K562 (cell line): ENCODE measurements at regions not wholly inside any gene's neighbourhood (a gene's known extent, or its start where the extent isn't known, plus 50 kb on each side); places are given as distances from the start of the nearest gene placed in this dataset.

Experiments used
- ATAC-seq: fragments of 200-7000 bp; cut with Tn5 transposase; 3 replicates; pipeline ENCODE4 v1.9.1; 2020; ENCODE audit warnings: moderate library complexity
- BruUV-seq: library from RNA; stranded (reverse); fragments of 400-500 nt; replicated peaks from 2 replicates; lab custom pipeline; 2021; lab: Mats Ljungman, UMichigan
- CTCF ChIA-PET: fragments of 300-600 bp; formaldehyde crosslinking; extraction: SDS; loops from one replicate; lab custom pipeline; 2021; ENCODE audit warnings: low intra/inter-chr PET ratio; lab: Yijun Ruan, JAX
- POLR2A ChIA-PET: fragments of 300-600, 350-650 bp; sonication (Branson Sonifier 250); formaldehyde crosslinking; extraction: SDS; loops from one replicate; lab custom pipeline; 2021; ENCODE audit warnings: antibody characterized with exemption, inconsistent platforms; lab: Yijun Ruan, JAX
- DNase-seq, 4 experiments: peaks; one replicate each; pipeline versions ENCODE4 v3.0.0 to v3.0.0-alpha.2; 2011 to 2018; ENCODE audit warnings: low spot score in 3 of 4, mixed read lengths in 3 of 4; ENCODE audit errors: extremely low read depth in 1 of 4
- FAIRE-seq: peaks from 2 replicates; lab custom pipeline; 2011; peaks lifted over from hg19 to GRCh38; lab: Jason Lieb, UNC
- H2AFZ ChIP-seq: 2 replicates; pipeline ENCODE4 v1.6.0; 2011; ENCODE audit warnings: low read depth, low read length, control low read depth, inconsistent platforms
- H3K27ac ChIP-seq: fragments of 200-600 bp; 3 replicates; pipeline ENCODE4 v1.8.0; 2011; ENCODE audit warnings: low read depth, mild to moderate bottlenecking, control low read depth, inconsistent platforms, low read length, moderate library complexity, mixed read lengths; ENCODE audit errors: extremely low read depth
- H3K27me3 ChIP-seq, 2 experiments: fragments of 300-600 bp in 1 of 2; 2 replicates in 1 of 2; 3 replicates in 1 of 2; pipeline versions ENCODE4 v1.6.0 to v1.8.0; 2011; ENCODE audit warnings: inconsistent platforms in 2 of 2, low read length in 2 of 2, mild to moderate bottlenecking in 1 of 2, mixed read lengths in 1 of 2, moderate library complexity in 1 of 2; ENCODE audit not compliant: control insufficient read depth in 2 of 2, insufficient read depth in 2 of 2
- H3K36me3 ChIP-seq: fragments of 300-600 bp; 3 replicates; pipeline ENCODE4 v1.8.0; 2011; ENCODE audit warnings: mild to moderate bottlenecking, low read length, inconsistent platforms; ENCODE audit not compliant: control insufficient read depth, insufficient read depth
- H3K4me1 ChIP-seq, 2 experiments: fragments of 200-600 bp in 1 of 2; replicated peaks in 1 of 2; 2 replicates in 1 of 2; 3 replicates in 1 of 2; pipeline versions ENCODE4 v1.5.1 to v1.8.0; 2011; ENCODE audit warnings: inconsistent platforms in 2 of 2, low read length in 2 of 2, mild to moderate bottlenecking in 1 of 2, mixed read lengths in 1 of 2, moderate library complexity in 1 of 2; ENCODE audit not compliant: control insufficient read depth in 2 of 2, insufficient read depth in 2 of 2
- H3K4me2 ChIP-seq: 2 replicates; pipeline ENCODE4 v1.6.1; 2011; ENCODE audit warnings: low read length, control low read depth, inconsistent platforms, mixed read lengths; ENCODE audit not compliant: insufficient read depth
- H3K4me3 ChIP-seq: fragments of 200-600 bp; sonication (generic), shearing (Covaris generic); 2 replicates; pipeline ENCODE4 v1.5.1; 2016; ENCODE audit warnings: control low read depth, inconsistent platforms
- H3K79me2 ChIP-seq: fragments of 200-600 bp; 3 replicates; pipeline ENCODE4 v1.8.0; 2011; ENCODE audit warnings: low read length, inconsistent platforms; ENCODE audit not compliant: control insufficient read depth, insufficient read depth
- H3K9ac ChIP-seq, 2 experiments: 2 replicates each; pipeline versions ENCODE4 v1.6.0 to v1.6.1; 2011; ENCODE audit warnings: low read depth in 2 of 2, low read length in 2 of 2, control low read depth in 1 of 2, inconsistent platforms in 1 of 2, mild to moderate bottlenecking in 1 of 2, mixed read lengths in 1 of 2; ENCODE audit not compliant: insufficient read depth in 1 of 2
- H3K9me1 ChIP-seq: one replicate; pipeline ENCODE4 v1.6.0; 2011; ENCODE audit warnings: inconsistent platforms, mild to moderate bottlenecking, low read length, moderate library complexity; ENCODE audit not compliant: control insufficient read depth, insufficient read depth
- H3K9me3 ChIP-seq: replicated peaks from 2 replicates; pipeline ENCODE4 v1.5.1; 2011; ENCODE audit warnings: low read depth, low read length, inconsistent platforms; ENCODE audit not compliant: control insufficient read depth, insufficient read depth
- H4K20me1 ChIP-seq: replicated peaks from 2 replicates; pipeline ENCODE4 v1.6.1; 2011; ENCODE audit warnings: low read length, inconsistent platforms, mixed read lengths; ENCODE audit not compliant: control insufficient read depth, insufficient read depth
- CREBBP ChIP-seq: IDR thresholded peaks from one replicate; pipeline ENCODE4 v1.6.1; 2012; ENCODE audit warnings: low read depth, mild to moderate bottlenecking, control low read depth, inconsistent platforms, low read length
- DACH1 ChIP-seq: fragments of 450-650 bp; IDR thresholded peaks from 2 replicates; pipeline ENCODE4 v1.6.1; 2018; ENCODE audit not compliant: partially characterized antibody
- ELF4 ChIP-seq: fragments of 450-650 bp; formaldehyde crosslinking; IDR thresholded peaks from 2 replicates; pipeline ENCODE4 v1.4.0; 2022; ENCODE audit warnings: missing genetic modification characterization
- HCFC1 ChIP-seq: IDR thresholded peaks from 2 replicates; pipeline ENCODE4 v1.6.1; 2012; ENCODE audit warnings: low read depth, low read length, improper control_type of control experiment
- MCM5 ChIP-seq: fragments of 450-650 bp; IDR thresholded peaks from 2 replicates; pipeline ENCODE4 v1.6.1; 2016; ENCODE audit warnings: low read depth
- MECOM ChIP-seq: fragments of 250-450 bp; sonication (Bioruptor Pico); IDR thresholded peaks from 2 replicates; pipeline ENCODE4 v1.8.0; 2022; ENCODE audit warnings: inconsistent platforms
- U2AF1 ChIP-seq: fragments of 200-400 bp; formaldehyde crosslinking; optimal IDR thresholded peaks from 2 replicates; pipeline ENCODE3; 2017; ENCODE audit warnings: mild to moderate bottlenecking, low read depth, low read length, moderate library complexity
- U2AF2 ChIP-seq: fragments of 200-400 bp; formaldehyde crosslinking; optimal IDR thresholded peaks from 2 replicates; pipeline ENCODE3; 2017; ENCODE audit warnings: low read depth, mild to moderate bottlenecking, low read length
- ZBTB7A ChIP-seq: IDR thresholded peaks from 2 replicates; pipeline ENCODE4 v1.6.1; 2011; ENCODE audit warnings: low read depth, mild to moderate bottlenecking, low read length, moderate library complexity, borderline replicate concordance; ENCODE audit not compliant: control insufficient read depth
- ZNF263 ChIP-seq: sonication (generic); formaldehyde crosslinking; IDR thresholded peaks from 2 replicates; pipeline ENCODE4 v1.8.0; 2022; ENCODE audit warnings: mild to moderate bottlenecking, missing genetic modification reagents, borderline replicate concordance
- ZNF436 ChIP-seq: fragments of 250-450, 450-650 bp; sonication (Bioruptor Pico); formaldehyde crosslinking; IDR thresholded peaks from 2 replicates; pipeline ENCODE4 v1.7.0; 2020; ENCODE audit warnings: mild to moderate bottlenecking
- ZNF551 ChIP-seq: fragments of 250-450 bp; sonication (Bioruptor Pico); IDR thresholded peaks from 2 replicates; pipeline ENCODE4 v1.5.0; 2021; ENCODE audit warnings: mild to moderate bottlenecking, moderate library complexity
- WGBS: fragments of 100-300 bp; shearing (Covaris generic); methylation state at CpG from one replicate; pipeline ENCODE4 v1.1.6; 2016; ENCODE audit warnings: low coverage, mixed read lengths; ENCODE audit not compliant: insufficient coverage; ENCODE audit errors: missing lambda C conversion rate; 5-methylcytosine and 5-hydroxymethylcytosine counted together
- in situ Hi-C: fragments of 300-500 bp; cut with MboI; formaldehyde crosslinking; loops from 4 replicates; pipeline ENCODE4 v1.15.0; 2018; ENCODE audit warnings: inconsistent platforms, mixed read lengths
- intact Hi-C: fragments of 100-400 bp; cut with micrococcal nuclease; formaldehyde crosslinking; loops from 2 replicates; pipeline ENCODE4 v1.14.2; 2022
- TF ChIP-seq, protein P1 (sequence below): fragments of 450-650 bp; formaldehyde crosslinking; conservative IDR thresholded peaks from 2 replicates; pipeline ENCODE4 v1.4.0; 2022; ENCODE audit warnings: mild to moderate bottlenecking, missing genetic modification characterization
- TF ChIP-seq, protein P2 (sequence below), 2 experiments: IDR thresholded peaks; 2 replicates each; pipeline ENCODE4 v1.6.1; 2011; ENCODE audit warnings: borderline replicate concordance in 1 of 2, control low read depth in 1 of 2, low read depth in 1 of 2, low read length in 1 of 2, mild to moderate bottlenecking in 1 of 2, mixed read lengths in 1 of 2, moderate library complexity in 1 of 2; ENCODE audit not compliant: insufficient read depth in 1 of 2, insufficient read length in 1 of 2, poor library complexity in 1 of 2, severe bottlenecking in 1 of 2; ENCODE audit errors: extremely low read depth in 1 of 2
- TF ChIP-seq, protein P3 (sequence below): fragments of 250-450 bp; sonication (Bioruptor Pico); IDR thresholded peaks from 2 replicates; pipeline ENCODE4 v1.8.0; 2022; ENCODE audit warnings: moderate library complexity, mild to moderate bottlenecking, inconsistent platforms

DNA sequence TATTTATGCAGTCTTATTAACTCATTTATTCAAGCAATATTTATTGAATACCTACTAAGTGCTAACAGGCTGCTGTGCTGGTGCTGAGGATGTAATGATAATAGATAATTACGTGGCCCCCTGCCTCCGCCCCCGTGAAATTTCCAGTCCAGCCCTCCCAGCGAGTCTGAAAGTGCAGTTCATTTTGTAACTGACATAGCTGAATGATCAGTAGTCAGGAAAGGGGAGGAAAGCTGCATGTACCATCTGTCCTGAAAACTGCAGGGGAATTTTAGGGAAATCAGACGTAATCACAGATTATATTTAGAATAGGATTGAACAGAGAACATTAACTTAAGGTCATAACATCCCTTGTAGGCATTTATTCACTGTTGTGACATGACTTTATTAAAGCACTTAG is 736.8 kb downstream of the MCTP2 start:
- no peak for DNase-seq
- Histone ChIP-seq H3K27me3 (no peaks in the 10 kb centered on the region), H4K20me1 (no peaks in the 10 kb centered on the region), H3K9me3 (no peaks in the 10 kb centered on the region), H3K4me1 (no peaks in the 10 kb centered on the region; a peak in 1 of 5 replicates), H3K9ac (no peak overlapping the region), H3K4me2 (no peak overlapping the region), H3K27ac (no peak overlapping the region), H3K4me3 (no peak overlapping the region), H2AFZ (no peak overlapping the region), H3K36me3 (no peaks in the 10 kb centered on the region), H3K9me1 (no peaks in the 10 kb centered on the region), H3K79me2 (peaks cover 17% of the 10 kb centered on the region; the same call in 1 of the 3 replicates)
- POLR2A ChIA-PET = no interaction called here
- BruUV-seq = no TSS peak
- intact Hi-C loops = no loop called here
- CTCF ChIA-PET = no interaction called here
- in situ Hi-C loops = no loop called here
- no peak for ATAC-seq
- 74% methylated on average over 5 of the region's 5 CpGs for WGBS
- FAIRE-seq = no peak
- TF ChIP-seq, protein P1, sequence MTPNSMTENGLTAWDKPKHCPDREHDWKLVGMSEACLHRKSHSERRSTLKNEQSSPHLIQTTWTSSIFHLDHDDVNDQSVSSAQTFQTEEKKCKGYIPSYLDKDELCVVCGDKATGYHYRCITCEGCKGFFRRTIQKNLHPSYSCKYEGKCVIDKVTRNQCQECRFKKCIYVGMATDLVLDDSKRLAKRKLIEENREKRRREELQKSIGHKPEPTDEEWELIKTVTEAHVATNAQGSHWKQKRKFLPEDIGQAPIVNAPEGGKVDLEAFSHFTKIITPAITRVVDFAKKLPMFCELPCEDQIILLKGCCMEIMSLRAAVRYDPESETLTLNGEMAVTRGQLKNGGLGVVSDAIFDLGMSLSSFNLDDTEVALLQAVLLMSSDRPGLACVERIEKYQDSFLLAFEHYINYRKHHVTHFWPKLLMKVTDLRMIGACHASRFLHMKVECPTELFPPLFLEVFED (CRISPR knock-in tag) = no peak
- no peak for TF ChIP-seq CREBBP
- TF ChIP-seq ZNF551 (CRISPR knock-in tag) = no peak
- TF ChIP-seq U2AF2 = no peak

DNA sequence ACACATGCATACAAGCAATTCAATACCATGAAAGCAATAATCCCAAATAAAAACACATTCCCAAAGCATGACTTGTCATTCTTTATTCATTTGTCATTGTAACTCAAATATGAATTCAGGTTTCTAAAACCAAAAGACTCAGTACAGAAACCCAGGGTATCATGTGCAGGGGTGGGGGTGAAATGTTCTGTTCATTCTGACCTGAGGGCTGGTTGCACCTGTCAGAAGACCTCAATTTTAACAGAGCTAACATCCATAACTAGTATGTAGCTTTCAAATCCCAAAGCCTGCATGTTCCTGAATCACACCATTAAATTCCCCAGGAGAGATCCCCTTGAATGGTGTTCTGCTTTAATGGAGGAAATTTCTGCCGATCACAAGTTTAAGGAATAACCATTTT is 738.7 kb downstream of the MCTP2 start:
- BruUV-seq = no TSS peak
- ATAC-seq (no peak), DNase-seq (no peak), FAIRE-seq (no peak)
- H3K27me3 ChIP-seq = no peaks in the 10 kb centered on the region
- no peaks in the 10 kb centered on the region for H4K20me1 ChIP-seq
- H3K4me2 ChIP-seq = no peak overlapping the region
- no peak overlapping the region for H2AFZ ChIP-seq
- WGBS = 87% methylated on average over 1 of the region's 1 CpG
- H3K9ac ChIP-seq = no peak overlapping the region
- no peak overlapping the region for H3K4me3 ChIP-seq
- no peaks in the 10 kb centered on the region; a peak in 1 of 5 replicates for H3K4me1 ChIP-seq
- H3K36me3 ChIP-seq = no peaks in the 10 kb centered on the region
- H3K9me3 ChIP-seq = no peaks in the 10 kb centered on the region; the same call in 1 of the 2 replicates
- in situ Hi-C loops = no loop called here
- ChIA-PET POLR2A (no interaction called here), CTCF (no interaction called here)
- H3K79me2 ChIP-seq = peaks cover 14% of the 10 kb centered on the region; the same call in 1 of the 3 replicates
- intact Hi-C loops = no loop called here
- H3K27ac ChIP-seq = no peak overlapping the region
- no peaks in the 10 kb centered on the region for H3K9me1 ChIP-seq
- no peak for TF ChIP-seq MCM5
- TF ChIP-seq ZBTB7A = no peak
- no peak for TF ChIP-seq HCFC1
- TF ChIP-seq ZNF263 (CRISPR knock-in tag) = no peak
- TF ChIP-seq, protein P2, sequence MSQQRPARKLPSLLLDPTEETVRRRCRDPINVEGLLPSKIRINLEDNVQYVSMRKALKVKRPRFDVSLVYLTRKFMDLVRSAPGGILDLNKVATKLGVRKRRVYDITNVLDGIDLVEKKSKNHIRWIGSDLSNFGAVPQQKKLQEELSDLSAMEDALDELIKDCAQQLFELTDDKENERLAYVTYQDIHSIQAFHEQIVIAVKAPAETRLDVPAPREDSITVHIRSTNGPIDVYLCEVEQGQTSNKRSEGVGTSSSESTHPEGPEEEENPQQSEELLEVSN (IDR thresholded peaks at IDR 0.05; ENCODE audit: borderline replicate concordance in 1 of 2, extremely low read depth in 1 of 2, insufficient read depth in 1 of 2, insufficient read length in 1 of 2, low read depth in 1 of 2, low read length in 1 of 2, poor library complexity in 1 of 2, severe bottlenecking in 1 of 2) = no peak
- no peak for TF ChIP-seq U2AF1
- no peak for TF ChIP-seq MECOM (CRISPR knock-in tag)
- TF ChIP-seq, protein P3, sequence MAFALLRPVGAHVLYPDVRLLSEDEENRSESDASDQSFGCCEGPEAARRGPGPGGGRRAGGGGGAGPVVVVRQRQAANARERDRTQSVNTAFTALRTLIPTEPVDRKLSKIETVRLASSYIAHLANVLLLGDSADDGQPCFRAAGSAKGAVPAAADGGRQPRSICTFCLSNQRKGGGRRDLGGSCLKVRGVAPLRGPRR = no peak
- TF ChIP-seq ELF4 (CRISPR knock-in tag) = no peak
- no peak for TF ChIP-seq DACH1
- no peak for TF ChIP-seq ZNF436 (CRISPR knock-in tag)
